ENCODE measurements at regions not wholly inside any gene's neighbourhood (a gene's known extent, or its start where the extent isn't known, plus 50 kb on each side); places are given as distances from the start of the nearest gene placed in this dataset.

- Histone ChIP-seq H3K9me2 (no peaks in the 10 kb centered on the region), H3K9ac (no peak overlapping the region), H2AFZ (ENCODE audit: low read depth) (no peak overlapping the region), H3K36me3 (replicated peaks in 1 of 2; ENCODE audit: control insufficient read depth in 1 of 2, insufficient read depth in 2 of 2, low read length in 1 of 2) (no peaks in the 10 kb centered on the region), H3K79me2 (ENCODE audit: insufficient read depth) (no peaks in the 10 kb centered on the region), H3K4me3 (ENCODE audit: low read depth in 2 of 2, low read length in 1 of 2) (no peak overlapping the region), H3K27me3 (ENCODE audit: insufficient read depth) (peaks cover 59% of the 10 kb centered on the region; the same call in 1 of the 2 replicates), H3F3A (replicated peaks; ENCODE audit: insufficient read depth) (no peaks in the 10 kb centered on the region), H3K9me3 (no peaks in the 10 kb centered on the region), H3K4me1 (ENCODE audit: control insufficient read depth in 1 of 2, insufficient read depth in 2 of 2, low read depth in 1 of 2, low read length in 1 of 2) (no peaks in the 10 kb centered on the region), H3K27ac (ENCODE audit: low read depth in 2 of 2, low read length in 1 of 2) (no peak overlapping the region), H3K4me2 (no peak overlapping the region), H4K20me1 (ENCODE audit: insufficient read depth) (no peaks in the 10 kb centered on the region)
- DNase-seq, result no peak
- ChIA-PET CTCF (no interaction called here), POLR2A (no interaction called here)
- TF ChIP-seq RAD21 (IDR thresholded peaks at IDR 0.05; ENCODE audit: low read length) (no peak), IRF3 (IDR thresholded peaks at IDR 0.05; ENCODE audit: low read depth, low read length) (no peak), REST (IDR thresholded peaks at IDR 0.05; ENCODE audit: low read depth, low read length) (no peak), PBX3 (IDR thresholded peaks at IDR 0.05) (no peak), FOSL2 (IDR thresholded peaks at IDR 0.05; ENCODE audit: borderline replicate concordance, low read depth) (no peak), GABPA (IDR thresholded peaks at IDR 0.05; ENCODE audit: low read depth) (no peak), RFX5 (IDR thresholded peaks at IDR 0.05; ENCODE audit: low read length) (no peak), EZH2phosphoT487 (IDR thresholded peaks at IDR 0.05; ENCODE audit: borderline replicate concordance, low read depth) (no peak), CTCF (IDR thresholded peaks at IDR 0.05) (no peak), CHD2 (IDR thresholded peaks at IDR 0.05; ENCODE audit: low read length, partially characterized antibody) (no peak), TCF12 (IDR thresholded peaks at IDR 0.05) (no peak), FOXM1 (IDR thresholded peaks at IDR 0.05; ENCODE audit: low read depth) (no peak), POLR2AphosphoS5 (IDR thresholded peaks at IDR 0.05; ENCODE audit: low read depth, low read length) (no peak), USF1 (IDR thresholded peaks at IDR 0.05; ENCODE audit: borderline replicate concordance, low read depth) (no peak), MEF2A (IDR thresholded peaks at IDR 0.05; ENCODE audit: borderline replicate concordance, low read depth) (no peak), SMC3 (IDR thresholded peaks at IDR 0.05; ENCODE audit: low read depth, low read length) (no peak), TAF1 (IDR thresholded peaks at IDR 0.05; ENCODE audit: borderline replicate concordance, low read depth, low read length) (no peak)
- TF ChIP-seq, protein P1, sequence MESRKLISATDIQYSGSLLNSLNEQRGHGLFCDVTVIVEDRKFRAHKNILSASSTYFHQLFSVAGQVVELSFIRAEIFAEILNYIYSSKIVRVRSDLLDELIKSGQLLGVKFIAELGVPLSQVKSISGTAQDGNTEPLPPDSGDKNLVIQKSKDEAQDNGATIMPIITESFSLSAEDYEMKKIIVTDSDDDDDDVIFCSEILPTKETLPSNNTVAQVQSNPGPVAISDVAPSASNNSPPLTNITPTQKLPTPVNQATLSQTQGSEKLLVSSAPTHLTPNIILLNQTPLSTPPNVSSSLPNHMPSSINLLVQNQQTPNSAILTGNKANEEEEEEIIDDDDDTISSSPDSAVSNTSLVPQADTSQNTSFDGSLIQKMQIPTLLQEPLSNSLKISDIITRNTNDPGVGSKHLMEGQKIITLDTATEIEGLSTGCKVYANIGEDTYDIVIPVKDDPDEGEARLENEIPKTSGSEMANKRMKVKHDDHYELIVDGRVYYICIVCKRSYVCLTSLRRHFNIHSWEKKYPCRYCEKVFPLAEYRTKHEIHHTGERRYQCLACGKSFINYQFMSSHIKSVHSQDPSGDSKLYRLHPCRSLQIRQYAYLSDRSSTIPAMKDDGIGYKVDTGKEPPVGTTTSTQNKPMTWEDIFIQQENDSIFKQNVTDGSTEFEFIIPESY (IDR thresholded peaks at IDR 0.05; ENCODE audit: borderline replicate concordance, low read depth), result no peak
- 27% methylated on average over 7 of the region's 7 CpGs for WGBS (ENCODE audit: low lambda C conversion rate)
Observed at GRCh38 chr6:3617192-3617631, 134.3 kb downstream of the PXDC1 start.

Data from SK-N-SH (cell line).